Choroid plexus epithelial cell (primary cell): ENCODE measurements at regions not wholly inside any gene's neighbourhood (a gene's known extent, or its start where the extent isn't known, plus 50 kb on each side); places are given as distances from the start of the nearest gene placed in this dataset.
"Not testable (repeated sequence)": the region's sequence is repeated elsewhere in the genome, so short reads cannot be mapped to it uniquely, and the experiment has no call there.

Experiments
- DNase-seq: peaks from one replicate; pipeline ENCODE4 v3.0.0-alpha.2; 2010; ENCODE audit warnings: low read depth
- H3K4me3 ChIP-seq: 2 replicates; pipeline ENCODE4 v1.5.1; 2011; ENCODE audit warnings: low read depth, mild to moderate bottlenecking, control low read depth, low read length, moderate library complexity
- TF ChIP-seq, protein P1 (sequence below): conservative IDR thresholded peaks from 2 replicates; pipeline ENCODE4 v1.5.1; 2011; ENCODE audit warnings: low read depth, mild to moderate bottlenecking, control low read depth, inconsistent platforms, low read length, moderate library complexity

DNA sequence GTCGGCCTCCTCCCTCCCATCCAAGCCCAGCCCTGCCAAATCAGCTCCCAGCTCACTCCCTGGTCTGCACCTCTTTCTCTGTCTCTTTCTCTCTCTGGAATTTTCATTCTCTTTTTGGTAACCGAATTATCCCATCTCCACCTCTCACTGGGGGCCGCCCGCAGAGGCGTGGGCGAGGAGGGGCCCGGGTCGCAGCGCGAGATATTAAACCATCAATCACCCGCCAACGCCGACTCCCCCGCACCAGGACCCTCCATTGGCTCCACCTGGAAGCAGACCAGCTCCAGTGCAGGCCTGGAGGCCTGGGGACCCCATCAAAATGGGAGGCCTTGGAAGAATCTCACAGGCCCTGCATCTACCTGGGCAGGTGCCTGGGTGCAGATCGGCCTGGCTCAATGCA, 83.8 kb upstream of the ADGRL1 start:
- not testable (repeated sequence) for DNase-seq, H3K4me3 ChIP-seq

DNA sequence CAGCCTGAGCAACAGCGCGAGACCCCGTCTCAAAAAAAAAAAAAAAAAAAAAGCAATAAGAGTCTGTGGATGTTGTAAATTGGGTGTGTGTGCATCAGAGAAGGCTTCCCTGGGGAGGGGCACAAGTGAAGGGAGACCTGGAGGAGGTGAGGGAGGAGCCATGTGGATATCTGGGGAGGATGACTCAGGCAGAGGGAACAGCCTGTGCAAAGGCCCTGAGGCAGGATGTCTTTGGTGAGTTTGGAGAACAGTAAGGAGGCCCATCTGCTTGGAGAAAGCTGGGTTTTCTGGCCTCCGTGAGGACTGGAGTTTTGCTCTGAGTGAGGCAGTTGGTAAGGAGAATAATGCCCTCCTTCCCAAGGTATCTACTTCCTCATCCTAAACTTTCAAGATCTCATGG, 81.9 kb upstream of the ADGRL1 start:
- DNase-seq, H3K4me3 ChIP-seq: not testable (repeated sequence)

DNA sequence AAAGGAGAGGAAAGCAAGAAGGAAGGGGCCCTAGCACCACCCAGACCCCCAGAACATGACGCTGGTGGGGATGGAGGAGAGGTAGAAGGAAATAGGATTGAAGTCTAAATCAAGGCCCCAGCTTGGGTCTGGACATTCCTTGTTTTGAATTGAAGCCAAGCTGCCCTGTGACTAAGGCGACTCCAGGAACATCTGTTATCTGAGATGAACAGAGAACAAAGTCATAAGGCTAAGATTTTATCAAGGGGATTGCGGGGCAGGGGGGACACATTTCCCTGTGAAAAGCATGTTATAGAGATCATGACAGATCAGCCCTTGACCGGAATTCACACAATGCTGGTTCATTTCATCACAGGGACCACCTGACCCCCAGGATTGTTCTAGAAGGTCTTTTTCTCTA, 80.6 kb upstream of the ADGRL1 start:
- not testable (repeated sequence) for DNase-seq, H3K4me3 ChIP-seq

DNA sequence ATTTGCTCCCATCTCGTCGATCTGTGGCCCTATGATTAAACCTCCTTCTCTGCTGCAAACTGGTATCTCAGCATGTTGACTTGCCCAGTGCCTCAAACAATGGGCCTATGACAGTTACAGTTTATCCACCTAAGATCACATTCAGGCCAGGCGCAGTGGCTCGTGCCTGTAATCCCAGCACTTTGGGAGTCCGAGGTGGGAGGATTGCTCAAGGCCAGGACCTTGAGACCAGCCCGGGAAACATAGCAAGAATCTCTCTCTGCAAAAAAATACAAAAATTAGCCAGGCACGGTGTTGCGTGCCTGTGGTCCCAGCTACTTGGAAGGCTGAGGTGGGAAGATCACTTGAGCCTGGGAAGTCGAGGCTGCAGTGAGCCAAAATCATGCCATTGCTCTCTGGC, 79.8 kb upstream of the ADGRL1 start:
- not testable (repeated sequence) for DNase-seq, H3K4me3 ChIP-seq

DNA sequence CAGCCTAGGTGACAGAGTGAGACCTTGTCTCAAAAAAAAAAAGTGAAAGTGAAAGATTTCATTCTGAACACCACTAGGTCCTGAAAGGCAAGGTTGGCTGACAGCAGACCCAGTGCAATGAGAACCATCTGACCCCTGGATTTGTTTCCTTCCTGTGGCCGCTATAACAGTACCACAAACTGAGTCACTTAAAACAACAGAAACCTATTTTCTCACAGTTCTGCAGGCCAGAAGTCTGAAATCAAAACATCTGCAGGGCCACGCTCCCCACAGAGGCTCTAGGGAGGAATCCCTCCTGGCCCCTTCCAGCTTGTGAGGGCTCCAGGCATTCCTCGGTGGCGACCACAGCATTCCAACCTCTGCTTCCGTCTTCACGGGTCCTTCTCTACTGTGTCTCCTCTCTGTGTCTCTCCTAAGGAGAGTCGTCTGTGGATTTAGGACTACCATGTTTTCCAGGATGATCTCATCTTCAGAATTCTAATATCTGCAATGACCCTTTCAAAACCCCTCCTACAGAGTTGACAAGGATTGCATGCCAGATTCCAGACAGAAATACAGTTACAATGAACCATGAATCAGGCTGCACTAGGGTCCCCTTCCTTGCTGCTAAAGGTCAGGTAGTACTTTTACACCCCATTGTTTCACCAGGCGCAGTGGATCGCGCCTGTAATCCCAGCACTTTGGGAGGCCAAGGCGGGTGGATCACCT, 78.0 kb upstream of the ADGRL1 start:
- not testable (repeated sequence) for H3K4me3 ChIP-seq
- peak; percentile 98 for DNase-seq

DNA sequence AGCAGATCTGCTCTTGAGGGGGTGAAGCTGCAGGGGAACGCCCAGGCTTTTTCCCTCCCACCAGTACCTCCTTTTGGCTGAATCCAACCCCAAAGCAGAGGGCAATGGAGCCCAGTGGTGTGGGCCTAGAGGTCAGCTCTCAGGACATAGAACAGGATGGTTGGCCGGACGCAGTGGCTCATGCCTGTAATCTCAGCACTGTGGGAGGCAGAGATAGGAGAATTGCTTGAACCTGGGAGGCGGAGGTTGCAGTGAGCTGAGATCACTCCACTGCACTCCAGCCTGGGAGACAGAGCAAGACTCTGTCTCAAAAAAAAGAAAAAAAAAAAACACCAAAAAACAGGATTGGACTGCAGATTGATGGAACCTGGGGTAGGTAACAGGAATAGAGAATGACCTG, 73.3 kb upstream of the ADGRL1 start:
- peak; percentile 16 for DNase-seq
- H3K4me3 ChIP-seq = not testable (repeated sequence)

DNA sequence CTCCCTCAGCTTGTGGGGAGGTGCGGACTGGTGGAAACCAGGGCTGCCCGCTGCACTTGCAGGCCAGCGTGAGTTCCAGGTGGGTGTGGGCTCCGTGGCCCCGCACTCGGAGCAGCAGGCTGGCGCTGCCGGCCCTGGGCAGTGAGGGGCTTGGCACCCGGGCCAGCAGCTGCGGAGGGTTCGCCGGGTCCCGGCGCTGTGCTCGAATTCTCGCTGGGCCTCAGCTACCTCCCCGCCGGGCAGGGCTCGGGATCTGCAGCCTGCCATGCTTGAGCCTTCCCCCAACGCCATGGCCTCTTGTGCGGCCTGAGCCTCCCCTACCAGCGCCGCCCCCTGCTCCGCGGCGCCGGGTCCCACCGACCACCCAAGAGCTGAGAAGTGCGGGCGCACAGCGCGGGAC, 71.6 kb upstream of the ADGRL1 start:
- TF ChIP-seq, protein P1, sequence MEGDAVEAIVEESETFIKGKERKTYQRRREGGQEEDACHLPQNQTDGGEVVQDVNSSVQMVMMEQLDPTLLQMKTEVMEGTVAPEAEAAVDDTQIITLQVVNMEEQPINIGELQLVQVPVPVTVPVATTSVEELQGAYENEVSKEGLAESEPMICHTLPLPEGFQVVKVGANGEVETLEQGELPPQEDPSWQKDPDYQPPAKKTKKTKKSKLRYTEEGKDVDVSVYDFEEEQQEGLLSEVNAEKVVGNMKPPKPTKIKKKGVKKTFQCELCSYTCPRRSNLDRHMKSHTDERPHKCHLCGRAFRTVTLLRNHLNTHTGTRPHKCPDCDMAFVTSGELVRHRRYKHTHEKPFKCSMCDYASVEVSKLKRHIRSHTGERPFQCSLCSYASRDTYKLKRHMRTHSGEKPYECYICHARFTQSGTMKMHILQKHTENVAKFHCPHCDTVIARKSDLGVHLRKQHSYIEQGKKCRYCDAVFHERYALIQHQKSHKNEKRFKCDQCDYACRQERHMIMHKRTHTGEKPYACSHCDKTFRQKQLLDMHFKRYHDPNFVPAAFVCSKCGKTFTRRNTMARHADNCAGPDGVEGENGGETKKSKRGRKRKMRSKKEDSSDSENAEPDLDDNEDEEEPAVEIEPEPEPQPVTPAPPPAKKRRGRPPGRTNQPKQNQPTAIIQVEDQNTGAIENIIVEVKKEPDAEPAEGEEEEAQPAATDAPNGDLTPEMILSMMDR = no peak
- no peak overlapping the region for H3K4me3 ChIP-seq
- no peak for DNase-seq

DNA sequence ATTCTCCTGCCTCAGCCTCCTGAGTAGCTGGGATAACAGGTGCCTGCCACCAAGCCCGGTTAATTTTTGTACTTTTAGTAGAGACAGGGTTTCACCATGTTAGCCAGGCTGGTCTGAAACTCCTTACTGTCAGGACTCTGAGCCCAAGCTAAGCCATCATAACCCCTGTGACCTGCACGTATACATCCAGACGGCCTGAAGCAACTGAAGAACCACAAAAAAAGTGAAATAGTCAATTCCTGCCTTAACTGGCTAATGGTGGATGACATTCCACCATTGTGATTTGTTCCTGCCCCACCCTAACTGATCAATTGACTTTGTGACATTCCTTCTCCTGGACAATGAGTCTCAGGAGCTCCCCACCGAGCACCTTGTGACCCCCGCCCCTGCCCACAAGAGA, 69.9 kb upstream of the ADGRL1 start:
- not testable (repeated sequence) for H3K4me3 ChIP-seq, DNase-seq

DNA sequence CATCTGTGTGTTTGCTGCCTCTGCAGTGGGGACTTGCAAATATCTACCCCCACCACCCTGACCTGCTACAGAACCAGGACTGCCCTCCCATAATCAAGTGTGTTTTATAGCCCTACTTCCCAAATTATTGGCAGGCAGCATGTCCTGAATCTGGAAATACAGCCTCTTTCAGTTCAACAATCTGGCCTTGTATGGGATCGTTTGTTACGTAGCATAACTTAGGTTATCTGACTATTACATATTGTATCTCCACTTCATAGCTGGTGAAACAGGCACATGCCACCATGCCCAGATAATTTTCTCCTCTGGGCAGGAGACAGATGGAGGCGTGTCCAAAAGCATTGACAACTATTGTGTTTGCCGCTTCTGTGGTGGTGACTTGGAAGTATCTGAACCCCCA, 66.7 kb upstream of the ADGRL1 start:
- no peak for DNase-seq
- H3K4me3 ChIP-seq = no peak overlapping the region

DNA sequence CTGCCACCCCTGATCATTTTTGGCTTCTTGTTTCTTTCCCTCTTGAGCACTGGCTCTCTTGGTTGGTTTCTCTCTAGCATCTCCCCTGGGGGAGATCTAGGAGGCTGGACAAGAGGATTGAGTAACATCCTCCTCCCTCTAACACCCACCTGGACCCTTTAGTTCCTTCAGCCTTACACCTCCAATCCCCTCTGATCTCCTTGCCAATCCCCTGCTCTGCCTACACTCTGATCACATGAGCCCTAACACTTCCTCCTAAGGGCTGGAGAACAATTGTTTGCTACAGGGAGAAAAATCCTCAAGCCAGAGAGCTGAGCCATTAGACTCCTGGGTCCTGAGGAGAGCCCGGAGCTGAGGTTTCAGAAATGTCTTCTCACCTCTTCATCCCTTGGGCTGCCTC, 65.9 kb upstream of the ADGRL1 start:
- no peak overlapping the region for H3K4me3 ChIP-seq
- TF ChIP-seq, protein P1 = no peak
- DNase-seq = no peak

More for the DNA sequence above, 66.7 kb upstream of the ADGRL1 start:
- TF ChIP-seq, protein P1 = no peak

DNA sequence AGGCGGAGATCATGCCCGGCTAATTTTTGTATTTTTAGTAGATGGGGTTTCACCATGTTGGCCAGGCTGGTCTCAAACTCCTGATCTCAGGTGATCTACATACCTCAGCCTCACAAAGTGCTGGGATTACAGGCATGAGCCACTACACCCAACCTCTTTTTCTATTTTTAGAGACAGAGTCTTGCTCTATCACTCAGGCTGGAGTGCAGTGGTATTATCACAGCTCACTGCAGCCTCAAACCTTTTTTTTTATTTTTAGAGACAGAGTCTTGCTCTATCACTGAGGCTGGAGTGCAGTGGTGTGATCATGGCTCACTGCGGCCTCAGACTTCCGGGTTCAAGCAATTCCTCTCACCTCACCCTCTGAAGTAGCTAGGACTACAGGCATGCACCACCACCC, 64.6 kb upstream of the ADGRL1 start:
- DNase-seq, H3K4me3 ChIP-seq: not testable (repeated sequence)

DNA sequence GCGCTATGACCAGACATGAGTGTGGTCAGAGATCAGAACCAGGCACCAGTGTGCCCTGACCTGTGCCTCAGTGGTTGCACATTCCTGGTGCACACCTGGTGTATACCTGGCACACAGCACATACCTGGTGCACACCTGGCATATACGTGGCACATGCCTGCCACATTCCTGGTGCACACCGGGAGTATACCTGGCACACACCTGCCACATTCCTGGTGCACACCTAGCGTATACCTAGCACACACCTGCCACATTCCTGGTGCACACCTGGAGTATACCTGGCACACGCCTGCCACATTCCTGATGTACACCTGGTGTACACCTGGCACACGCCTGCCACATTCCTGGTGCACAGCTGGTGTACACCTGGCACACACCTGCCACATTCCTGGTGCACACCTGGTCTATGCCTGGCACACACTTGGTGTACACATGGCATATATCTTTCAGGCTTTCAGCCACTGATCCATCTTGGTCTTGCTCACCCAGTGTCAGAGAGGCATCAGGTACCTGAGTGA, 61.3 kb upstream of the ADGRL1 start:
- DNase-seq = no peak
- H3K4me3 ChIP-seq = no peak overlapping the region
- TF ChIP-seq, protein P1 = no peak

DNA sequence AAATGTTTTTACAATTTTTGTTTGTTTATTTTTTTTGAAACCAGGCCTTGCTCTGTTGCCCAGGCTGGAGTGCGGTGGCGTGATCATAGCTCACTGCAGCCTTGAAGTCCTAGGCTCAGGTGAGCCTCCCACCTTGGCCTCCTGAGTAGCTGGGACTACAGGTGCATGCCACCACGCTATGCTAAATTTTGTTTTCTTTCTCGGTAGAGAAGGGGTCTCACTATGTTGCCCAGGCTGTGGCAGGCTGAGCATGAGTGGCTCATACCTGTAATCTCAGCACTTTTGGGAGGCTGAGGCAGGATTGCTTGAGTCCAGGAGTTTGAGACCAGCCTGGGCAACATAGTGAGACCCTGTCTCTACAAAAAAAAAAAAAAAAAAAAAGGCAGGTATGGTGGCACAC, 60.2 kb upstream of the ADGRL1 start:
- not testable (repeated sequence) for DNase-seq, H3K4me3 ChIP-seq
